Peyer's patch (tissue), 4 donors: ENCODE measurements at regions not wholly inside any gene's neighbourhood (a gene's known extent, or its start where the extent isn't known, plus 50 kb on each side); places are given as distances from the start of the nearest gene placed in this dataset.
A peak's percentile ranks its signal among the peaks of the same experiment; 100 is the strongest.

Experiments used
- DNase-seq, 3 donors: peaks; one replicate each; pipeline ENCODE4 v3.0.0-alpha.2; 2017 to 2019
- H3K27ac ChIP-seq, 4 donors: fragments of 200-600 bp; sonication (generic); one replicate each; pipeline ENCODE4 v1.5.1; 2016 to 2019
- H3K27me3 ChIP-seq, 2 donors: fragments of 200-600 bp; sonication (generic); one replicate each; pipeline ENCODE4 v1.5.1; 2019
- H3K36me3 ChIP-seq, 3 donors: fragments of 200-600 bp; sonication (generic); one replicate each; pipeline ENCODE4 v1.5.1; 2016 to 2019
- H3K4me1 ChIP-seq, 4 donors: fragments of 200-600 bp; sonication (generic); one replicate each; pipeline ENCODE4 v1.5.1; 2016 to 2019
- H3K4me3 ChIP-seq, 4 donors: fragments of 200-600 bp; sonication (generic); 1 replicate in 3 of 4; 2 replicates in 1 of 4; pipeline ENCODE4 v1.5.1; 2016 to 2019; ENCODE audit warnings: mild to moderate bottlenecking in 1 of 4
- H3K9me3 ChIP-seq, 4 donors: fragments of 200-600 bp; sonication (generic); one replicate each; pipeline ENCODE4 v1.5.1; 2016 to 2019; ENCODE audit warnings: mild to moderate bottlenecking in 1 of 4
- POLR2A ChIP-seq, 2 donors: fragments of 450-650 bp; IDR thresholded peaks; one replicate each; pipeline ENCODE4 v1.5.1; 2017; ENCODE audit warnings: antibody characterized with exemption in 2 of 2, mild to moderate bottlenecking in 2 of 2, moderate library complexity in 2 of 2
- TF ChIP-seq, protein P1 (sequence below), 6 experiments: fragments of 450-650 bp in 4 of 6; fragments of 200-600 bp in 2 of 6; sonication (generic) in 1 of 6; IDR thresholded peaks; one replicate each; pipeline ENCODE4 v1.5.1; 2017 to 2019; ENCODE audit warnings: antibody characterized with exemption in 6 of 6, mild to moderate bottlenecking in 3 of 6, moderate library complexity in 1 of 6

- Histone ChIP-seq H3K27ac (no peak overlapping the region), H3K4me3 (no peak overlapping the region), H3K4me1 (no peaks in the 10 kb centered on the region), H3K9me3 (no peaks in the 10 kb centered on the region), H3K27me3 (no peaks in the 10 kb centered on the region), H3K36me3 (no peaks in the 10 kb centered on the region)
- no peak for TF ChIP-seq POLR2A (IDR thresholded peaks at IDR 0.05)
- TF ChIP-seq, protein P1, sequence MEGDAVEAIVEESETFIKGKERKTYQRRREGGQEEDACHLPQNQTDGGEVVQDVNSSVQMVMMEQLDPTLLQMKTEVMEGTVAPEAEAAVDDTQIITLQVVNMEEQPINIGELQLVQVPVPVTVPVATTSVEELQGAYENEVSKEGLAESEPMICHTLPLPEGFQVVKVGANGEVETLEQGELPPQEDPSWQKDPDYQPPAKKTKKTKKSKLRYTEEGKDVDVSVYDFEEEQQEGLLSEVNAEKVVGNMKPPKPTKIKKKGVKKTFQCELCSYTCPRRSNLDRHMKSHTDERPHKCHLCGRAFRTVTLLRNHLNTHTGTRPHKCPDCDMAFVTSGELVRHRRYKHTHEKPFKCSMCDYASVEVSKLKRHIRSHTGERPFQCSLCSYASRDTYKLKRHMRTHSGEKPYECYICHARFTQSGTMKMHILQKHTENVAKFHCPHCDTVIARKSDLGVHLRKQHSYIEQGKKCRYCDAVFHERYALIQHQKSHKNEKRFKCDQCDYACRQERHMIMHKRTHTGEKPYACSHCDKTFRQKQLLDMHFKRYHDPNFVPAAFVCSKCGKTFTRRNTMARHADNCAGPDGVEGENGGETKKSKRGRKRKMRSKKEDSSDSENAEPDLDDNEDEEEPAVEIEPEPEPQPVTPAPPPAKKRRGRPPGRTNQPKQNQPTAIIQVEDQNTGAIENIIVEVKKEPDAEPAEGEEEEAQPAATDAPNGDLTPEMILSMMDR (IDR thresholded peaks at IDR 0.05) = no peak
- no peak for DNase-seq
Observed at GRCh38 chrX:39802908-39803307, 294.9 kb downstream of the BCOR start.

GRCh38 chrX:39805022-39805421 lies 292.7 kb downstream of the BCOR start:
- DNase-seq = no peak
- H3K27me3 ChIP-seq = no peaks in the 10 kb centered on the region
- no peaks in the 10 kb centered on the region for H3K4me1 ChIP-seq
- no peak overlapping the region for H3K4me3 ChIP-seq
- no peak overlapping the region for H3K27ac ChIP-seq
- H3K36me3 ChIP-seq = no peaks in the 10 kb centered on the region
- H3K9me3 ChIP-seq = no peaks in the 10 kb centered on the region
- TF ChIP-seq, protein P1 (IDR thresholded peaks at IDR 0.05) = no peak
- no peak for TF ChIP-seq POLR2A (IDR thresholded peaks at IDR 0.05)

DNA sequence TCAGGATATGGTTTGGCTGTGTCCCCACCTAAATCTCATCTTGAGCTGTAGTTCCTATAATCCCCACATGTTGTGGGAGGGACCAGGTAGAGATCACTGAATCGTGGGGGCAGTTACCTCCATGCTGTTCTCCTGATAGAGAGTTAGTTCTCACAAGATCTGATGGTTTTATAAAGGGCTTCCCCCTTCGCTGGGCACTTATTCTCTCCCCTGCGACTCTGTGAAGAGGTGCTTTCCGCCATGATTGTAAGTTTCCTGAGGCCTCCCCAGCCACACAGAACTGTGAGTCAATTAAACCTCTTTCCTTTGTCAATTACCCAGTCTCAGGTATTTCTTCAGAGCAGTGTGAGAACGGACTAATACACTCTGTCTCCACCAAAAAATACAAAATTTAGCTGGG lies 291.9 kb downstream of the BCOR start:
- Histone ChIP-seq H3K27ac (no peak overlapping the region), H3K9me3 (no peaks in the 10 kb centered on the region), H3K27me3 (no peaks in the 10 kb centered on the region), H3K4me3 (no peak overlapping the region), H3K4me1 (no peaks in the 10 kb centered on the region), H3K36me3 (no peaks in the 10 kb centered on the region)
- DNase-seq = no peak
- TF ChIP-seq, protein P1 (IDR thresholded peaks at IDR 0.05) = no peak
- TF ChIP-seq POLR2A (IDR thresholded peaks at IDR 0.05) = no peak

- Histone ChIP-seq H3K4me3 (no peak overlapping the region), H3K27me3 (no peaks in the 10 kb centered on the region), H3K36me3 (no peaks in the 10 kb centered on the region), H3K4me1 (no peaks in the 10 kb centered on the region), H3K27ac (peak overlapping the region in 2 of 4 donors; percentile 26 to 46), H3K9me3 (no peaks in the 10 kb centered on the region)
- TF ChIP-seq POLR2A (IDR thresholded peaks at IDR 0.05) = no peak
- TF ChIP-seq, protein P1 (IDR thresholded peaks at IDR 0.05) = no peak
- no peak for DNase-seq
Observed at GRCh38 chrX:39808471-39808917, 289.3 kb downstream of the BCOR start.

DNA sequence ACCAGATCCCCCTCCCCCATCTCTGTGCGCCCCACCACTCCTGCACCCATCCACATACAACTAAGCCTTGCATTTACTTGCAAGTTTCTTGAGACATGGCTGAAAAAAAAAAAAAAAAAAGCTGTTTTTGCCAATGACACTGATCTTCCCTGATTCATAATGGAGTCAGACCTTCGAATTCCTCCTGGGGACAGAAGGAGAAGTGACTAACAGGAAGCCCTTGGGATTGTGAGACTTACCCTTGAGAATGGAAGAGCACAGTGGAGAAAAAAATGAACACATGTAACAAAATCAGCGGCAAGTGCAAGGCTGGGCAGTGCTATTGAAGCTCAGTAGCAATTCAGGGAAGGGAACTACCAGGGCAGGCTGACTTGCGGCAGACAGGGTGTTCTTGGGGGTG lies 288.4 kb downstream of the BCOR start:
- Histone ChIP-seq H3K9me3 (no peaks in the 10 kb centered on the region), H3K4me3 (no peak overlapping the region), H3K27me3 (no peaks in the 10 kb centered on the region), H3K27ac (no peak overlapping the region), H3K36me3 (no peaks in the 10 kb centered on the region), H3K4me1 (no peaks in the 10 kb centered on the region)
- TF ChIP-seq, protein P1 (IDR thresholded peaks at IDR 0.05) = no peak
- DNase-seq = no peak

- Histone ChIP-seq H3K27ac (no peak overlapping the region), H3K27me3 (no peaks in the 10 kb centered on the region), H3K9me3 (no peaks in the 10 kb centered on the region), H3K36me3 (no peaks in the 10 kb centered on the region), H3K4me1 (no peaks in the 10 kb centered on the region), H3K4me3 (no peak overlapping the region)
- no peak for TF ChIP-seq POLR2A (IDR thresholded peaks at IDR 0.05)
- TF ChIP-seq, protein P1 (IDR thresholded peaks at IDR 0.05) = no peak
- no peak for DNase-seq
Observed at GRCh38 chrX:39810901-39811300, 286.9 kb downstream of the BCOR start.
